BLaER1 (cell line): ENCODE measurements at regions not wholly inside any gene's neighbourhood (a gene's known extent, or its start where the extent isn't known, plus 50 kb on each side); places are given as distances from the start of the nearest gene placed in this dataset.
A peak's percentile ranks its signal among the peaks of the same experiment; 100 is the strongest.

Experiments used
- H3K27ac ChIP-seq: shearing (Covaris generic); formaldehyde crosslinking; 2 replicates; pipeline ENCODE4 v1.8.1; 2022
- H3K27me3 ChIP-seq: shearing (Covaris generic); formaldehyde crosslinking; 2 replicates; pipeline ENCODE4 v1.8.1; 2022
- H3K36me3 ChIP-seq: shearing (Covaris generic); formaldehyde crosslinking; 2 replicates; pipeline ENCODE4 v1.8.1; 2022
- H3K4me1 ChIP-seq: shearing (Covaris generic); formaldehyde crosslinking; 2 replicates; pipeline ENCODE4 v1.8.1; 2022
- H3K4me2 ChIP-seq: shearing (Covaris generic); formaldehyde crosslinking; 2 replicates; pipeline ENCODE4 v1.8.1; 2022
- H3K4me3 ChIP-seq: shearing (Covaris generic); formaldehyde crosslinking; 2 replicates; pipeline ENCODE4 v1.8.1; 2022
- H3K9ac ChIP-seq: shearing (Covaris generic); formaldehyde crosslinking; 2 replicates; pipeline ENCODE4 v1.8.1; 2022
- H3K9me3 ChIP-seq: shearing (Covaris generic); formaldehyde crosslinking; 2 replicates; pipeline ENCODE4 v1.8.1; 2022
- H4K20me1 ChIP-seq: shearing (Covaris generic); formaldehyde crosslinking; 2 replicates; pipeline ENCODE4 v1.8.1; 2022
- Cebpa-rat ChIP-seq: shearing (Covaris generic); IDR thresholded peaks from 2 replicates; pipeline ENCODE4 v1.8.1; 2022

GRCh38 chr15:58332676-58333400, 99.0 kb upstream of the LIPC start:
- no peak overlapping the region for H3K4me3 ChIP-seq
- no peaks in the 10 kb centered on the region for H3K27me3 ChIP-seq
- peak overlapping the region; percentile 22; the same call in 1 of the 2 replicates for H3K9ac ChIP-seq
- H3K27ac ChIP-seq: peak overlapping the region; percentile 59
- H3K9me3 ChIP-seq: no peaks in the 10 kb centered on the region; the same call in 1 of the 2 replicates
- no peak for TF ChIP-seq Cebpa-rat
- H3K4me2 ChIP-seq: peak overlapping the region; percentile 76
- peaks cover 60% of the 10 kb centered on the region for H3K4me1 ChIP-seq
- H4K20me1 ChIP-seq: no peaks in the 10 kb centered on the region
- no peaks in the 10 kb centered on the region for H3K36me3 ChIP-seq

DNA sequence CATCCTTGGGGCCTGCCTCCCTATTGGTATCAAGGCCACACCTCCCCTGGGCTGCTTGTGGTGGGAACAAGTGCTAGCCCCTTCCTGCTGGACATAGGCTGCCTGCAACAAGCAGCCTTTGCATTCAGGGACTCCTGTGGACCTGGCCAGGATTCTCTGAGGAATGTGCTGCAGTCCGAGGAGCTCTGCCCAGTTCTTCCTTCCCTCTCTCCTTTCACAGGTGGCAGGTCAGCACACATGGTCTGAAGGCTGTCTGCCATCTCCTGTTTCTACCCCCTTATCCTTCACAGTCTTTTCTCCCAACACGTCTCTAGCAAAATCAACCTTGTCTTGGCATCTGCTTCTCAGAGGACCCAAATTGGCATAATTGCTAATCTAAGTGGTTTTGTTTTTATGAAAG, 97.0 kb upstream of the LIPC start:
- Histone ChIP-seq H3K27me3 (no peaks in the 10 kb centered on the region), H3K9me3 (no peaks in the 10 kb centered on the region), H3K27ac (no peak overlapping the region), H3K4me3 (no peak overlapping the region), H3K9ac (no peak overlapping the region), H3K4me2 (peak overlapping the region; percentile 24; the same call in 1 of the 2 replicates), H4K20me1 (no peaks in the 10 kb centered on the region), H3K4me1 (peaks cover 58% of the 10 kb centered on the region), H3K36me3 (no peaks in the 10 kb centered on the region)
- no peak for TF ChIP-seq Cebpa-rat

- H3K4me3 ChIP-seq: no peak overlapping the region
- no peak overlapping the region for H3K9ac ChIP-seq
- peaks cover 44% of the 10 kb centered on the region for H3K4me1 ChIP-seq
- no peak overlapping the region for H3K27ac ChIP-seq
- peak overlapping the region; percentile 41 for H3K4me2 ChIP-seq
- H3K27me3 ChIP-seq: no peaks in the 10 kb centered on the region
- H3K9me3 ChIP-seq: no peaks in the 10 kb centered on the region
- H4K20me1 ChIP-seq: no peaks in the 10 kb centered on the region
- no peaks in the 10 kb centered on the region for H3K36me3 ChIP-seq
- no peak for TF ChIP-seq Cebpa-rat
Measured at GRCh38 chr15:58336161-58336560, 95.6 kb upstream of the LIPC start.

- H3K27ac ChIP-seq: no peak overlapping the region
- H3K4me2 ChIP-seq: no peak overlapping the region
- H3K9me3 ChIP-seq: no peaks in the 10 kb centered on the region
- no peak overlapping the region for H3K4me3 ChIP-seq
- H3K9ac ChIP-seq: no peak overlapping the region
- H3K36me3 ChIP-seq: no peaks in the 10 kb centered on the region
- H4K20me1 ChIP-seq: no peaks in the 10 kb centered on the region
- no peak for TF ChIP-seq Cebpa-rat
- H3K27me3 ChIP-seq: no peaks in the 10 kb centered on the region
- H3K4me1 ChIP-seq: peaks cover 24% of the 10 kb centered on the region
Measured at GRCh38 chr15:58340176-58340575, 91.6 kb upstream of the LIPC start.

- Histone ChIP-seq H3K9ac (no peak overlapping the region), H3K9me3 (no peaks in the 10 kb centered on the region), H3K36me3 (no peaks in the 10 kb centered on the region), H3K4me1 (peaks cover 13% of the 10 kb centered on the region), H3K4me2 (no peak overlapping the region), H3K27me3 (no peaks in the 10 kb centered on the region), H3K27ac (no peak overlapping the region), H3K4me3 (no peak overlapping the region), H4K20me1 (no peaks in the 10 kb centered on the region)
- no peak for TF ChIP-seq Cebpa-rat
Measured at GRCh38 chr15:58342508-58342907, 89.3 kb upstream of the LIPC start.

DNA sequence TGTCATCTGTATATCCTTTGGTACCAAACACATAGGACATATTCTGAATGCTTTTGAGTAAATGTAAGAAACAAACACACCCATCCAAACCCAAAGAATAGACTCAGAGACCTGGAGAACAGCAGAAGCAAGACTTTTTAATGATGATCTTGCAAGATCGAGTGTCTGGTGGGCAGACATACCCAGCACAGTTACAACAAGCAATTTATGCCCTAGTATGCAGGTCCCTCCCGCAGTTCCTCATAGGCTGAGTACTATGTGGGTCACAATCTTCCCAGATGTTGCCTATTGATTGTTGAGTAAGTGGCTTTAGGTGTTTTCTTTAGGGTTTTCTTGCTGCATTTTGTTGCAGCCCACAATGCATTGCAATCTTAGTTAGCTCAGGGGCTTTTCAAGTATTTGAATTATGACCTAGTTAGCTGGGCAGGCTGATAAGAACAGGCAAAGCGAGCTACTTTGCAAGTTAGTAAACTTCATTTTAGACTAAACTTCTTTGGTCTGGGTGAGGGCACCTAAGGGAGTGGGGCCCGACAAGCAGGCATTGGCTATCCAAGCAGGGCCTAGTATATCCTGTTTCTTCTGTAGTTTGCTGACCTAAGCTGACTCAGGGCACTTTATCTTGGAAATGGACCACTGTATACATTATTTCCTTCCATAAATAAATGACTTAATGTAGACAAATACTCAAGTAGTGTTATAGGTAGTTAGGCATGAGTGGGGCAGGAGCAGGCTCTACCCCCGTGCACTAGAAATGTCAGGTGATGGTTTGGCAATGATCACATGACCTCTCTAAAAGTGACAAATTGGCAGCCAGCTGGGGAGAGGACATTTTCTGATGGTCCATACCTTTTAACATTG, 87.3 kb upstream of the LIPC start:
- Histone ChIP-seq H3K4me1 (peaks cover 13% of the 10 kb centered on the region), H3K4me3 (no peak overlapping the region), H4K20me1 (no peaks in the 10 kb centered on the region), H3K4me2 (peak overlapping the region; percentile 44), H3K27me3 (no peaks in the 10 kb centered on the region), H3K9me3 (no peaks in the 10 kb centered on the region), H3K9ac (no peak overlapping the region), H3K27ac (no peak overlapping the region), H3K36me3 (no peaks in the 10 kb centered on the region)
- TF ChIP-seq Cebpa-rat: no peak

GRCh38 chr15:58346361-58346760, 85.4 kb upstream of the LIPC start:
- no peaks in the 10 kb centered on the region for H3K36me3 ChIP-seq
- H3K27me3 ChIP-seq: no peaks in the 10 kb centered on the region
- no peaks in the 10 kb centered on the region for H4K20me1 ChIP-seq
- H3K4me2 ChIP-seq: no peak overlapping the region
- no peak for TF ChIP-seq Cebpa-rat
- no peak overlapping the region for H3K27ac ChIP-seq
- H3K4me1 ChIP-seq: peaks cover 13% of the 10 kb centered on the region
- H3K4me3 ChIP-seq: no peak overlapping the region
- H3K9ac ChIP-seq: no peak overlapping the region
- no peaks in the 10 kb centered on the region for H3K9me3 ChIP-seq

DNA sequence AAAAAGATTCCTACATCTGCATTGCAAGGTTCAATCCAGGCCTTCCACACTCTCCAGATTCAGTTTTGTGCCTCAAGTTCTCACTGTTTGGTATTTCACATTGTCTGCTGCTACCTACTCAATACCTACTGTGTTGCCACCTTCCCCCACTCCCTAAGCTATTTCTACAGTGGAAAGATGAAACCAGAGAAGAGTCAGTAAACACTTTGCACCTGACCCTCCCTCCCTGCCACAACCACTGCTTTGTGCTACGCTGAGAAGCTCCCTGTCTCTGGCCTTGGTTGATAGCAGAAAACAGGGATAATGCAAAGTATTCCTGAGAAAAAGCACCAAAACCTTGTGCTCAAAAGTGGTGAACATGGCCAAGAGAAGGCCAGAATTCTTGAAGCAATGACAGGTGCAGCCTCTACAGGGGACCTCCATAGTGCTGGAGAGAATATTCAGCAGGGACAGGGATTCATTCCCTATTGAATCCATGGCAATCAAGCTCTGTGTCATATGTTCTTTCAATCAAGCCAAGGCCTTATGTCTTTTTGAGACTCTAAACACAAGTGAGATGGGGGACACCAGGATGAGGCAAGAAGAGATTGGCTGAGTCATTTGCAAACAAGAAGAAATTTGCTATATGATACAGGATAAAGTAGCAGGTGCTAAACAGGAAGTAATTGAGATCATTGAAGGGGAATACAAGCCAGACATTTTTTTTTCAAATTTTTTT, 83.5 kb upstream of the LIPC start:
- Histone ChIP-seq H3K9me3 (peaks cover 4% of the 10 kb centered on the region), H3K36me3 (no peaks in the 10 kb centered on the region), H3K27me3 (no peaks in the 10 kb centered on the region), H3K4me2 (no peak overlapping the region), H4K20me1 (no peaks in the 10 kb centered on the region), H3K9ac (no peak overlapping the region), H3K4me3 (no peak overlapping the region), H3K27ac (no peak overlapping the region), H3K4me1 (peaks cover 13% of the 10 kb centered on the region)
- no peak for TF ChIP-seq Cebpa-rat

DNA sequence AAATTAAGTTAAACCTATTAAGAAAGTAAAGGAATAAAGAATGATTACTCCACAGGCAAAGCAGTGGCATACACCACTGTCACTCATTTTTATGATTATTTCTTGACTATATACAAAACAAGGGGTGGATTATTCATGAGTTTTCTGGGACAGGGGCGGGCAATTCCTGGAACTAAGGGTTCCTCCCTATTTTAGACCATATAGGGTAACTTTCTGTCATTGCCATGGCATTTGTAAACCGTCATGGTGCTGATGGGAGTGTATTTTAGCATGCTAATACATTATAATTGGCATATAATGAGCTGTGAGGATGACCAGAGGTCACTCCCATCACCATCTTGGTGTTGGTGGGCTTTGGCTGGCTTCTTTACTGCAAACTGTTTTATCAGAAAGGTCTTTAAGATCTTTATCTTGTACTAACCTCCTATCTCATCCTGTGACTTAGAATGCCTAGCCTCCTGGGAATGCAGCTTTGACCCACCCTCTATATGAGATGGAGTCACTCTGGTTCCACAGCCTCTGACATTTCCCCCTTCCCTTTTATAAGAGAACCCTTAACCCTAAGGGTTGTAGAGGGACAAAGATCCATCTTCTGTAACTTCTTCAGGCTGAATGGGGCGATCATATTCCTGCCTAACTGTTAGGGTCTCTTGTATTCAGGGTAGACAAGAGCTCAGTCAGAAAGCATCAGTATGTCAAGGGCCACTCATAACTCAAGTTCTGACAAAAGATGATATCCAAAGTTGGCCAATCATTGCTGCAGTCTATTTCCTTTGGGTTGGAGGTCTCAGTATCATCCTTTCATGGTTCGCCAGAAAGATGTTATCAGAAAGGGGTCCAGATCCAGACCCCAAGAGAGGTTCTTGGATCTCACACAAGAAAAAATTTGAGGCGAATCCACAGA, 79.5 kb upstream of the LIPC start:
- H3K4me2 ChIP-seq: no peak overlapping the region
- no peak overlapping the region for H3K4me3 ChIP-seq
- no peaks in the 10 kb centered on the region for H4K20me1 ChIP-seq
- H3K9ac ChIP-seq: no peak overlapping the region
- H3K4me1 ChIP-seq: peaks cover 24% of the 10 kb centered on the region
- TF ChIP-seq Cebpa-rat: no peak
- no peaks in the 10 kb centered on the region for H3K27me3 ChIP-seq
- no peaks in the 10 kb centered on the region for H3K36me3 ChIP-seq
- peaks cover 11% of the 10 kb centered on the region for H3K9me3 ChIP-seq
- H3K27ac ChIP-seq: no peak overlapping the region
